Superior temporal gyrus (tissue), 1 donor: ENCODE measurements at regions not wholly inside any gene's neighbourhood (a gene's known extent, or its start where the extent isn't known, plus 50 kb on each side); places are given as distances from the start of the nearest gene placed in this dataset.

Experiments used
- DNase-seq: peaks from one replicate; pipeline ENCODE4 v3.0.0-alpha.2; 2016; ENCODE audit errors: extremely low spot score

DNA sequence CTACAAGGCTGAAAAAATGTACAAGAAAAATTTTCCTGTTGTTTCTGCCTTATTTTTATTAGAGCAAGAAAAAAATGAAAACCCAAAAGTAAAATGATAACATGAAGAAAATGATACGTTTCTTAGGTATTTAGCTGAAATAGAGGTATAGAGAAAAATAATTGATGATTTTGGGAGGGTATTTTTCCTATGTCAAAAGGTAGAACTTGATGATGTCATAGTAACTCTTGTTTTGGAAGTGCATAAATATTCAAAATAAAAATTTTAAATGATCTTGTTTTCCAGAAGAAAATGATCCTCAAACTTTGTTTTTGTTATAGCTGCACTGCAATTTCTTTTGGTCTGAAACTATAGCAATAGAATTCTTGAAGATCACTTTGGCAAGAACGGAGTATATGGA, 608.8 kb upstream of the BOD1L1 start:
- no peak for DNase-seq

DNA sequence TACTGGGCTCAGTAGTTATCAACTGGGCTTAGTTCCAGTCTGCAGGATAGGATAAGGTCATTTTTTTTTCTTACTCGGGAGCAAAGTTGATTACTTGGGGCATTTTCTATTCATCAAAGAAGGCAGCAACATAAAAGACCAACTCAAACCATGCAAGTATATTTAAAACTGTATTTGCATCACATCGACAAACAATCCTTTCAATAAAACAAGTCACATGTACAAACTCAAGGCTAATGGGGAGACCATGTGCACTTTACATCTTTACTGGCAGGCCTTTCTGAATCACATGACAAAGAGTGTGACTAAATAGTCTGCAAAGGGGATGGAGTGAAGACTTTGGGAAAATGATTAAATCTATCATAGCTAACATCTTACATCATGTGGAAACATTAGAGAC, 610.4 kb upstream of the BOD1L1 start:
- no peak for DNase-seq

DNA sequence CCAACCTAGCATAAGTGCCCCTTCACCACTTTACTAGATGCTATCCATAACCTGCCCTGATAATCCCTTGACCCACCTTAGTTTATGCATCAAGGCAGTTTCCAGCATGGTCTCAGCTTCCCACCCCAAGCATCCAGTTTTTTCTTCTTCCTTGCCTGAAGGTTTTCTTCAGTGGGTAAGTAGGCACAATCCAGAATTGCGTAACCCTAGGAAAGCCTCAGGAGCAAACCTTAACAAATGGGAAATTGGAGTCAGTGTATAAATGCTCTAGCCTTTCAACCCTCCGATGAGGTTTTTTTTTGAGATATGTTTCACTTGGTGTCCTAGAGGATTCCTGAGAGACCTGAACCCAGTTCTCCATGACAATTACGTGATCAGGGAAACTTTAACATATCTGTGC, 614.0 kb upstream of the BOD1L1 start:
- no peak for DNase-seq

DNA sequence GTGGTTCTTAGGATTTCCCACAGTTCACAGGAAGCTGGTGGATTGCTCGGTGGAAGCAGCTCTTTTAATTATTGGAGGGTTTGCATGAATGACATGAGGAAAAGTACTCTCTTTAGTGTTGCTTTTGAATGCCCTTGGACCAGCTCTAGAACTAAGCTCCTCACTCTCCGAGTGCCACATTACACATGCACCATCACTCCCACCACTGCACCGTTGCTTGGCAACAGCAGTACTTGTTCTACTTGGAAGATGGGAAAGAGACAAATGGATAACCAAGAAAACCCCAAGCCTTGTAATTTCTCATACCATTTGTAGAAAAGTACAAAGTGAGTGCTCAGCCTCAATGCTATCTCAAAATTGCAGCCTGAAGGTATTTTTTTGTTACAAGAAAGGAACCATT, 620.2 kb upstream of the BOD1L1 start:
- peak; percentile 75 for DNase-seq

DNA sequence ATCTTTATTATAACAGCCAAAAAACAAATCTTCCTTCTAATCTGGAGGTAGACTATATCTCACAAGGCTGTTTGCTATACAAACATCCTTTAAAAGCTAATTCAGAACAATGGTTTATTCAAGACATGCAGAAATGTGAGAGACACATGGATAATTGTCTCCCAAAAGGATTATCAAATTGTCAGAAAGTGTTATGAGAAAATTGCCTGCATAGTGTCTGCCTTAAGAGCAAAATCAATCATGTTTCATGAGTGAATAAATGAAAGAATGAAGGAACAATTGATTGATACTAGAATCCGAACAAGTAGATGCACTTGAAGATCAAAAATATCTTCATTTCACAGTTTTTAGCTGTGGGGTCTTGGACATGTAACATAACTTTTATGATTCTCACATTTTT, 621.7 kb upstream of the BOD1L1 start:
- no peak for DNase-seq

DNA sequence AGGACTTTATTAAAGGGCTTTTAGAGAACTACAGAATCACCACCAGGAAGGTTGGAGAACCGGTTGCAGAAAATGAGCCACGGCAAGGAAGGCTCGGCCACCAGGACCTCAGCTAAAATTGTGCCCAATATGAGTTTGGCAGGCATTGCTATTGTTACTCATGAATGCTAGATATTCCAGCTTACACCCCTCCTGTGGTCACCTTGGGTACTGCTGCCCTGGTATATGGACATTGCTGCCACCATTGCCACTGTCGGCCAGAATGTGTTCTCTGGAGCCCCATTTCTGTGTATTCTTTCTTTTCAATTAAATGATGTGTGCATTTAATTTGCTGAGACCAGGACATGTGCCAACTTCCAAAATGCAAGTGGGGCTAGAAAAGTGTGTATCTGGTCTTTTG, 626.7 kb upstream of the BOD1L1 start:
- DNase-seq: no peak

DNA sequence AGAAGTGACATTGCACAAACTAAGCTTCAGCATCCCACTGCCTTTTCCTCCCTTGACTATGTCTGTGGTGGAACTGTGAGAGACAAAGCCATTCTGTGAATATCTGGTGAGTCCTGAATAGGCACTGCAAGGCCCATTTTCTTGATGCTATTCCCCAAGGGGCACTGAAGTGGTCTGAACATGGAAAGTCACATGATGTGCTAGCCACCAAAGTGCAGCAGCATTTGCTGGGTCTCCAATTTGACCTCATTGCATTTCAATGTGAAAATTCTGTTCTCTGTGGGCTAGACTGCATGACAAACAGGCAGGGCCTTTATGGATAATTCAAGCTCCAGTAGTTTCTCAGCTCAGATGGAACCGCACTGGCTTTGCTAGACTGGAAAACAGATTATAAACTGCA, 627.4 kb upstream of the BOD1L1 start:
- DNase-seq: peak; percentile 54

DNA sequence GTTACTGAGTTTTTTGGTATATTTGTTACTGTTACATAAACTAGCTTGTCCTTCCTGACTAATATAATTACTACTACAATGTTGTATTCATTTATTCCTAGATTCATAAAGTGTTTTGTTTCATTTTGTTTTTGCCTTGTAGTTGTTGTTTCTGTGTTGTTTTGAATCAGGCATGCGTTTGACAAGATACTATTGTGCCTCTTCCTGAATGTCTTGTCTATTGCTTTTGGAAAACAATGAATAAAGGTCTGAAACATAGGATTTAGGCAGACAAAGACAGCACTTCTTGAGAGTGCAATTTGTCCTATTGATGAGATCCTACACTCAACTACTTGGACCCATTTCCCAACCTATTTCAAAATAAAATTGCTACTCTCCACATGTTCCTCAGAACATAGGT, 630.4 kb upstream of the BOD1L1 start:
- DNase-seq: peak; percentile 62

DNA sequence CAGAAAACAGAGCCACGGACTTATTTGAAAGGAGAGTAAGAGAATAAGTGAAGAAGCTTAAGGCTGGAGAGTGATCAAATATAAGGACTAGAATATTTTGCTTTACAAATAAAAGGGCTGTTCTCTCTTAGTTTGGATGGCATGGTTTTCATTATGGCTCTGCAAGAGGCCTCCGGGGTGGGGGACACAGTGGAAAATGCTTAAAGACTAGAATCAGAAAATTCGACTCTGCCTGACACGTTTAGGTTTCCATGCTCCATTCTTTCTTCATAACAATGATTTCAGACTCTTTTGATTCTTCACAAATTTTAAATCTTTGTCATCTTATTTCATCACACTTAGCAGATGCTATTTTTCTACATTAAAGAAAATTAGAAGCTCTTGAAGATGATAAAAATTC, 632.4 kb upstream of the BOD1L1 start:
- no peak for DNase-seq

DNA sequence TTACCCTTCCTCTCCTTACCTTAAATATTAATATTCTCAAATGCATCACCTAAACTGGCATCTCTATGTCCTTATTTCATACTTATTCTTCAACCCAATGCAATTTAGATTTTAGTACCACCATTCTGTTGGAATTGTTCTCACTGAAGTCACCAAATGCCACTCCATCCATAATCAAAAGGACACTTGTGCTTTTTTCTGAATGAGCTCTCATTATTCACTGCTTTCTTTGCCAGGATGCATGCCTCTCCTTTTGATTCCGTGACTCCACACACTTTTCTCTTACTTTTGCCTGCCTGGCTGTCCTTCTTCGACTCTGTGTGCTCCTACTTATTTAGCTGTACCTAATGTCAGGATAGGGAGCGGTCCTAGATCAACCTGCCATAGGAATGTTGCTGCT, 633.1 kb upstream of the BOD1L1 start:
- DNase-seq: no peak

DNA sequence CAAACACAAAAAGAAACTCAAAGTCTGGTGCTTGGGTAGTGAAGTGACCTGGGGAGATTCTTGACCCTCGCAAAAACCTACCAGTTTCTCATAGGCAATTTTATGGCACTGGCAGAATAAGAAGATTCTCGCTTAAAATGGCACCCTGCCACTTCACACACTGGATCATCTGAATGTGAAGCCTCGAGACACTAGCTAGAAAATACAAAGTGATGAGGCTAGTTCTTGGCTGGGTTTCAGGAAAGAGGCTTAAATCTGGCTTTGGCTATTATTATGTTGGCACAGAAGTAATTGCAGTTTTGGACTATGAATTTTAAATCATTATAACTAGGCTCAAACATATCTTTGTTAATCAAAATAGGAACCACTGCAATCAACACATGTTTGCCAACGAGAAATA, 634.7 kb upstream of the BOD1L1 start:
- DNase-seq: no peak

DNA sequence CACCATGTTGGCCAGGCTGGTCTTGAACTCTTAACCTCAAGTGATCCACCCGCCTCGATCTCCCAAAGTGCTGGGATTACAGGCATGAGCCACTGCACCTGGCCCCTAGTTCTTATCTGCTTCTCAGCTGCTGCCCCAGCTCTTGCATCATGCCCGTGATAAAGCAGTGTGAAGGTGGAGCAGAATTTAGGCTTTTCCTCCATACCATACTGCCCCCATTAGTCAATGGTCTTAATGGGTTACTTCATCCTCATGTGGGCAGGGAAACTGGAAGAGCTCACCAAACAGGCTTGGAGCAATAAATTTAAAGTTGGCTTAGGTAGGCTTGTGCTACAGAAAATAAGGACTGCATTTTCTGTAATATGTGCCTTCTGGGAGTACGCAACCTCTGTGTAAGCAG, 636.9 kb upstream of the BOD1L1 start:
- no peak for DNase-seq

DNA sequence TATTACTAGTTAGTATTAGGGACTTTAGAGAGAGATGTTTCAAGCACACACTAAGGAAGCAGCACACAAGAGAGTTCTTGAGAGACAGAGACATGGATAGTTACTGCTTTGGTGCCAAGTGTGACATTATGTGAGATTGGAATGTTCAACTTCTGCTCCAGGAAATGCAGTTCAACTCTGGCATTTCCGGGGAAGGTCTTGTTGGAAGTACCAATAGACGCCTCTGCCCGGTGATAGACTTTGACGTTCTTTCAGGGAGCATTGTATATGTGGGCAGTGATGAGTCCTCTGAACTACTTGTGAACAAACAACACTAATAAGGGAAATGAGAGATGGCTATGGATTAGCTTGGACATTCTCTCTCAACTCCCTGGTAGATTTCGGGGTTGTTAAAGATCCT, 638.1 kb upstream of the BOD1L1 start:
- no peak for DNase-seq

DNA sequence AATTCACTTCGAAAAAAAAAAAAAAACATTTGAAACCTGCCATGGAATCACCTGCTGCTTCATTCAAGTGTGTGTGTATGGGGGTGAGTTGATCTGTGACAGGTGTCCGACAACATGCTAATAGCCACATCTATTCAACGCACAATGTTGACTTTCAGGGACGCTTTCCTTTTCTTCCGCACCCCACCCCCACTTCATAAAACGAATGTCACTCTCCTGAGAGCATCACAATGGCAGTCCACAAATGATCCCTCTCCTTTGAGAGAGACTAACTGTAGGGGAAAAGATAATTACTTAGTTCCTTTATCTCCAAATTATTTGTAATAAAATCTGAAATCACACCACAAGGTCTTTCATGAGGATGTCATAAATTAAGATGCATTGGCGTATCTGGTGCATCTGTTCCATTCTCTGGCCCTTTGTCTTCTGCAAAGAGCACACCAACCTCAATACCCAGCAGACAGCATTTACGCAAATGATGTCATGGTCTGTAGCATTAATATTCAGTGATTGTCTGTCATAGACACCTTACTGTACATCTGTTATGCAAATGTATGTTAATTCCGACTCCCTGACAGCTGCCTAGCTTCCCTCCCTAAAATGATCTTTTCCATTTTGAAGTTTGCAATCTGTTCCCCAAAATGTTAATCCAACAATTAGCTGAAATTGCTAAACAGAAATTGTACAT, 640.0 kb upstream of the BOD1L1 start:
- DNase-seq: no peak

DNA sequence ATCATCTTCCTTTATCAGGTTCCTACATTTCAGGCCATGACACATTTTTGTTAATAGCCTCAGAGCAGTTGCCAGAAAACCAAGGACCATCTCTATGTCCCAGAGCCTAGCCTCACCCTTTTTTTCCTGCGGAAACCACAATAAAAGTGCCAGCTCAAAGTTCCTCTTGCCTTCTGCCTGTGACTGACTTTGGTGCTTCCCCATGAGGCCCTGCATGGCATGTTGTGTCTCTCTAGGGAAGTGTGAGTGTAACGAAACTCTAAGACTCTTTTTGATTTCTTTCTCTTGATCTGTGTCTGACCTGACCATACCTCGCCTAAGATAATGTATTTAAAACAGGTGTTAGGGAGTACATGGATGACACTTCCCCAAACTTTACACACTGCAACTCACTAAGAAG, 642.3 kb upstream of the BOD1L1 start:
- no peak for DNase-seq

DNA sequence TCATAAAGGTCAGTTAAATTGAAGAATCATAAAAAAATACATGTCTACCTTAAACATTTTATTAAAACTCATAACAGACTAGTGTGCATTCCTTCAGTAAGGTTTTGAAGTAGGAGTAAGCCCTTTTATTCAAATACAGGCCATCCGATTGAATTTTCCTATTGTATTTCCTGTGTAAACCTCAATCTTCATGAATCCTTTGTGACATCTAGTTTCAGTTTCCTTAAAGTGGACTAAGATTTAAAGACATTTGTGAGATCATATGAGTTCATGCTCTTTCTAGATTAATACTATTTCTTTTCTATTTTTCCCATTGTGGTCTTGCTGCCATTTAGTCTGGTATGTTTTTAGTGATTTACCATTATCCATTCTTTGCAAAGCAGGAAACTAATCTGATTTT, 644.7 kb upstream of the BOD1L1 start:
- no peak for DNase-seq

DNA sequence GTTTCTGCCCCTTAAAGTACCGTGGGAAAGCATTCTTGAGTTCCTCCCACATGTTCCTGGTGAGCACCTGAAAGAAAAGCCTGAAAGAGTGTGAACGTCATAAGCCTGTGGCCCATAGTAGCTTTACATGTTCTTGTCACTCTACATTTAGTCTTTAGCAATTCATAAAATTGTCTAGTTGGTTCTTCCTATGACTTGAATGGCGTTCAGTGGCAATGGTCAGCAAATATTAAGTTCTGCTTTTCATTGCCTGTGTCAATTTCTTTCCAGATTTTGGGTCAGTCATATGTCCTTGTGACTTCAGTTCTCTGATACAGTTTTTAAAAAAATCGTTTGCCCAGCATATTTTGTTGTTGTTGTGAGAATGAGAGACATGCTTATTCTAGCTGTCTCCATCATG, 650.0 kb upstream of the BOD1L1 start:
- DNase-seq: no peak

DNA sequence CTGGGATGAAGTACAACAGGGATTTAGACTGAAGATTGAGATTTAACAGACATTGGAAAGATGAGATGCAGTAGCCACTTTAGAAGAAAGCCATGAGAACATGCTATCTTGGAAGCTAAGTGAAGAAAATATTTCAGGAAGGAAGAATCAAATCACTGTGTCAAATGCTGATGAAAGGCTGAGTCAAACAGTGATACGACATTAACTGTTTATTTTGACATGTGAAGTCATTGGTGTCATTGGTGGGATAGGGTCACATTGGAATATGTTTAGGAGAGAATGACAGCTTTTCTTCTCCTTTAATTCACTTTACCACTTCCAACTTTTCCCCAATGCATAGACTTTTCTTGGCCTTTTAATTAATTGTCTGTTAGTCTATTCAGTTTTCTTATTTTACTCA, 653.0 kb upstream of the BOD1L1 start:
- no peak for DNase-seq

DNA sequence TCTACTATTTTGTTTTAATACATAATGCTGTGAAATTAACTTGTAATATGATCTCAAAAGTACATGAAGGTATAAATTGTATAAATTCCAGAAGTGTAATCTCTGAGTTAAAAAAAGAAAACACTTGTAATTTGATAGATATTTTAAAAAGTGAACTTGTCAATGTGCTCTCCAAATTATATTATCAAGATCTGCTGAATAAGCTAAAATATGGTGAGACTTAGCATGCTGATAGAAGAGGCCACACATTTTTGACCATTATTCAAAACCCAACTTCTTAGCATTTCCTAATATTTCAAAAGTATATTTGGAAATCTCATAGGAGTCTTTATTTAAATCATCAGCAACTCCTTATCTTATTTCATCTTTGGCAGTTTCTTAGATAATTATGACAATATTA, 657.1 kb upstream of the BOD1L1 start:
- no peak for DNase-seq

DNA sequence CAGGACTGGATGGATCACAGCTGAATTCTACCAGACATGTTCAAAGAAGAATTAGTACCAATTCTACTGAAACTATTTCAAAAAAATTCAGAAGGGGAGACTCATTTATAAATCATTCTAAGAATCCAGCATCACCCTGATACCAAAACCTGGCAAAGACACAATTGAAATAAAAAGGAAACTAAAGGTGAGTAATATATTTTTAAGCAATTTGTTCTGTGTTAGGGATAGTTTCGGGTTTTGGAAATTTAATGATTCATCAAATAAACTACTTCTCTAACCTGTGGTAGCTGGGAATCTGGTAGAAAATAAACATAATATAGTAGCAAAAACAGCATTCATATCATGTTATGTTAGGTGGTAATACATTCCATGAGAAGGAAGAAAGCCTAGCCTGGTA, 662.2 kb upstream of the BOD1L1 start:
- DNase-seq: no peak

DNA sequence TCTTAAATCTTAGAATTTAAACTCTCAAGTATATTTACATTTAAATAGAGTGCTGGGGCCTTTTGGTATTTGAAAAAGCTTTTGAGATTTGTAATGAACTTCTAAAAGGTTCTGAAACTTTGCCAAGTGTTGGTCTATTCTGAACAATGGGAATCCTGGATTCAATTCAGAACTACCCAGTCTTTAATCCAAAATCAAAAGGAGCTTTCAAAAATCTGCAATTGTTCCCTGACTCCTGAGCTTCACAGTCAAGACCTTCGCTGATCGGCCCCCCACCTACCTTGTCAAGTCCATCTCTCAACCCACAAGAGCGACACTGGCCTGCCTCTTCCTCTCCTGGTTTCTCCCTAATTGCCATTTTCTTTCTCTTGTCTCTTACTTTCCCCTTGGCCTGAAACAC, 666.1 kb upstream of the BOD1L1 start:
- no peak for DNase-seq

DNA sequence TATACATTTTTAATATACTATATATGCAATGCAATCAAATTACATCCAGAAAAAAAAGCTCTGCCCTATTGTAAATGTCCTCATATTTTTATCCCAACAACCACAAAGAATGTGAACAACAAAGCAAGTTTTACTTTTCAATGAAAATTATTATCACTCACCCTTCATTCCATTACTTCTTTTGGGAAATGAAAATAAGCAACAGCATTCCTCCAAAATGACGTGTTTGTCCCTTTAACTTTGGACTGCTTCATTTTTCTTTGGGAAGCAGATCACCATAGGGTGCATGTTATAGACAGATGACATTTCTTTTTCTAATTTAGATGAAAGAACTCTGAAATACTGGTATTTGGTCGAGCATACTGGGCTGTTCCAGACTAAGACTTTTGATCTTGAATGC, 667.1 kb upstream of the BOD1L1 start:
- no peak for DNase-seq

DNA sequence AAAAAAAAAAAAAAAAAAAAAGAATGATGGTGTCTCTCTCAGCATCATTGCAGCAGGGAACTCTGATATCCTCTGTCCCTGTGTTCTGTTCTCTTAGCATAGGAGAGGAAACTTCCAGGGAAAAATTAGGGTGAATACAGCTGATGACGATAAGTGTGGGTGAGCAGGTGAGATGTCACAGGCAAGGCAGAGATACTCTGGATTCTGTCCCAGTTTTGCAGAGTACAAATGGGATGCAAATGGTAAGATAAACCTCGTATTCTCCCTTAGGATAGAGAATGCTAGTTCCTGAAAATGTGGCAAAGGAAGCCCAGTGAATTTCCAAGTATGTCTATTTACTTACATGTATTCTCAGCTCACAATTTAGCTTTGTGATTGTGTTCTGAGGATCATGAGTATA, 671.6 kb upstream of the BOD1L1 start:
- no peak for DNase-seq

DNA sequence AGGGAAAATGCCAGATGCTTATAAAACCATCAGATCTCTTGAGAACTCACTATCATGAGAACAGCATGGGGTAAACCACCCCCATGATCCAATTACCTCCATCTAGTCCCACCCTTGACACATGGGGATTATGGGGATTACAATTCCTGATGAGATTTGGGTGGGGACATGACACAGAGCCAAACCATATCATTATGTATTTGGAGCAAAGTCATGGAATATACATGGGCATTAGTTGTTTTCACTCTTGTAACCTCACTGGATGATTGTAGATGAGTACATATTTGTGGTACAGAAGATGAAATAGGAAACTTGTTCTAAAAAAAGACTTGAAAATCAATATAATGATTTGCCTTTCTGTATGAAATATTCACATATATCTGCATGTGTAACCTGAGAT, 674.5 kb upstream of the BOD1L1 start:
- DNase-seq: no peak

DNA sequence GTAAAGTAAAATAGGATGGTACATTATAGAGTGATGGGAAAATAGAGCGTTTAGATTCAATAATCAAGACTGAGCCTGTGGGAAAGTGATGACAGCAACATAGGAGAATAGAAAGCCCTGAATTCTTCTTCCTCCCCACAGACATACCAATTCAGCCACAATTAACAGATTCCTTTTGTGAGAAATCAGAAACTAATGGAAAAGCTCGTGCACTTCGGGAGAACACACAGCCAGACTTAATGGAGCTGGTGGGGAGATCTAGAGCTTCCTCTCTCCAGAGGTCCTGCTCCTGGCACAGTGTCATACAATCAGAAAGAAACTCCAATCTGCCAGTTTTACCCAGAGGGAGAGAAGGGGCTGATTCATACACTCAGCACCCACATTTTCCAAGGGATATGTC, 676.3 kb upstream of the BOD1L1 start:
- DNase-seq: no peak
